Psoas muscle (tissue), 7 donors: ENCODE measurements at regions not wholly inside any gene's neighbourhood (a gene's known extent, or its start where the extent isn't known, plus 50 kb on each side); places are given as distances from the start of the nearest gene placed in this dataset.
A peak's percentile ranks its signal among the peaks of the same experiment; 100 is the strongest.

Experiments used
- ATAC-seq, 4 donors: fragments of 200-7000 bp; cut with Tn5 transposase; one replicate each; pipeline ENCODE4 v1.9.1; 2020; ENCODE audit warnings: moderate library complexity in 3 of 4, mild to moderate bottlenecking in 2 of 4
- DNase-seq, 2 donors: peaks; one replicate each; pipeline ENCODE4 v3.0.0-alpha.2; 2020
- H3K27ac ChIP-seq: fragments of 200-600 bp; one replicate; pipeline ENCODE4 v1.8.0; 2022
- H3K27me3 ChIP-seq, 3 donors: fragments of 200-600 bp in 1 of 3; one replicate each; pipeline versions ENCODE4 v1.6.1 to v1.8.0; 2013 to 2022; ENCODE audit warnings: low read length in 2 of 3, mild to moderate bottlenecking in 2 of 3, moderate library complexity in 1 of 3; ENCODE audit not compliant: insufficient read depth in 3 of 3
- H3K36me3 ChIP-seq, 2 donors: fragments of 200-600 bp in 1 of 2; one replicate each; pipeline versions ENCODE4 v1.6.1 to v1.8.0; 2013 to 2022; ENCODE audit warnings: low read depth in 1 of 2, mild to moderate bottlenecking in 1 of 2, moderate library complexity in 1 of 2; ENCODE audit not compliant: insufficient read depth in 1 of 2
- H3K4me1 ChIP-seq: fragments of 200-600 bp; one replicate; pipeline ENCODE4 v1.8.0; 2022
- H3K4me3 ChIP-seq: fragments of 200-600 bp; one replicate; pipeline ENCODE4 v1.8.0; 2022; ENCODE audit warnings: mild to moderate bottlenecking
- H3K9me3 ChIP-seq: fragments of 200-600 bp; one replicate; pipeline ENCODE4 v1.8.0; 2022
- CTCF ChIP-seq: fragments of 200-600 bp; IDR thresholded peaks from one replicate; pipeline ENCODE4 v1.8.0; 2022; ENCODE audit warnings: antibody characterized with exemption
- WGBS, 3 donors: extraction: QIAGEN DNeasy Blood & Tissue Kit; methylation state at CpG; one replicate each; pipeline versions ENCODE4 v1.1.6 to v1.1.7; 2013; 5-methylcytosine and 5-hydroxymethylcytosine counted together
- intact Hi-C, 2 donors: fragments of 100-400 bp; cut with DNase I; formaldehyde crosslinking; loops; one replicate each; pipeline versions ENCODE4 v1.11.0 to v1.14.2; 2022
- donor health status: healthy with polysubstance abuse.
- donor health status: DM: no; HTN: no; CAD: no; lungs with moderate emphysema.
- donor health status: Bipolar disorder and iron deficiency.
- donor health status: healthy.
- donor health status: DM: yes; HTN: yes; CAD: no.
- donor health status: DM: no; HTN: no; CAD: no.
- donor health status: DM: yes; HTN: yes; CAD: no.

- Histone ChIP-seq H3K4me3 (no peak overlapping the region), H3K27me3 (no peaks in the 10 kb centered on the region), H3K27ac (no peak overlapping the region), H3K9me3 (no peaks in the 10 kb centered on the region), H3K36me3 (no peaks in the 10 kb centered on the region), H3K4me1 (no peaks in the 10 kb centered on the region)
- 91 to 97% (median 94%) methylated on average over 2 of the region's 2 CpGs for WGBS, 3 donors
- no peak for TF ChIP-seq CTCF
- intact Hi-C loops = no loop called here
- DNase-seq = no peak
- ATAC-seq = no peak
Observed at GRCh38 chr1:194297094-194297493, 1110.7 kb upstream of the B3GALT2 start.

GRCh38 chr1:194296201-194296600, 1109.8 kb upstream of the B3GALT2 start:
- ATAC-seq (no peak), DNase-seq (no peak)
- no peaks in the 10 kb centered on the region for H3K36me3 ChIP-seq
- no peak overlapping the region for H3K27ac ChIP-seq
- 62 to 76% (median 67%) methylated on average over 2 of the region's 2 CpGs for WGBS, 3 donors
- H3K4me3 ChIP-seq = no peak overlapping the region
- H3K9me3 ChIP-seq = no peaks in the 10 kb centered on the region
- no peaks in the 10 kb centered on the region for H3K4me1 ChIP-seq
- H3K27me3 ChIP-seq = no peaks in the 10 kb centered on the region
- intact Hi-C loops = no loop called here
- no peak for TF ChIP-seq CTCF

- intact Hi-C loops = no loop called here
- Histone ChIP-seq H3K27me3 (no peaks in the 10 kb centered on the region), H3K27ac (no peak overlapping the region), H3K4me1 (no peaks in the 10 kb centered on the region), H3K9me3 (no peaks in the 10 kb centered on the region), H3K4me3 (no peak overlapping the region), H3K36me3 (no peaks in the 10 kb centered on the region)
- peak; percentile 35 for TF ChIP-seq CTCF
- DNase-seq (no peak), ATAC-seq (no peak)
- WGBS, 3 donors = 37 to 48% (median 41%) methylated on average over 1 of the region's 1 CpG
Observed at GRCh38 chr1:194295685-194296084, 1109.3 kb upstream of the B3GALT2 start.

- intact Hi-C loops = no loop called here
- no peak for ATAC-seq
Observed at GRCh38 chr1:194293851-194294405, 1107.5 kb upstream of the B3GALT2 start.

More at GRCh38 chr1:194293851-194294405, 1107.5 kb upstream of the B3GALT2 start:
- Histone ChIP-seq H3K27me3 (no peaks in the 10 kb centered on the region), H3K9me3 (no peaks in the 10 kb centered on the region), H3K4me1 (no peaks in the 10 kb centered on the region), H3K36me3 (no peaks in the 10 kb centered on the region), H3K4me3 (no peak overlapping the region), H3K27ac (no peak overlapping the region)
- 86 to 100% (median 90%) methylated on average over 1 of the region's 1 CpG for WGBS, 3 donors
- no peak for DNase-seq
- TF ChIP-seq CTCF = no peak
